Activated CD8-positive, alpha-beta memory T cell treated with anti-CD3 and anti-CD28 coated beads for 36 hours (primary cell): ENCODE measurements at regions not wholly inside any gene's neighbourhood (a gene's known extent, or its start where the extent isn't known, plus 50 kb on each side); places are given as distances from the start of the nearest gene placed in this dataset.
"Not testable (repeated sequence)": the region's sequence is repeated elsewhere in the genome, so short reads cannot be mapped to it uniquely, and the experiment has no call there.

ENCODE experiments used
- CTCF ChIA-PET: fragments of 350-600 bp; sonication (Branson Sonifier 250); formaldehyde crosslinking; loops from one replicate; lab custom pipeline; 2021; ENCODE audit warnings: antibody characterized with exemption; lab: Charles Lee
- POLR2A ChIA-PET: fragments of 350-600 bp; sonication (Branson Sonifier 250); formaldehyde crosslinking; loops from one replicate; lab custom pipeline; 2021; ENCODE audit warnings: antibody characterized with exemption; lab: Charles Lee

GRCh38 chr7:23930312-23930711, 220.3 kb downstream of the STK31 start:
- ChIA-PET POLR2A (no interaction called here), CTCF (no interaction called here)

- CTCF ChIA-PET = no interaction called here
- POLR2A ChIA-PET = no interaction called here
Measured at GRCh38 chr7:23931633-23932032, 221.6 kb downstream of the STK31 start.

GRCh38 chr7:23938215-23938614, 228.2 kb downstream of the STK31 start:
- CTCF ChIA-PET = no interaction called here
- POLR2A ChIA-PET = no interaction called here

- ChIA-PET CTCF (no interaction called here), POLR2A (no interaction called here)
Measured at GRCh38 chr7:23938937-23939552, 229.0 kb downstream of the STK31 start.

- CTCF ChIA-PET, POLR2A ChIA-PET: not testable (repeated sequence)
Measured at GRCh38 chr7:23939747-23940146, 229.7 kb downstream of the STK31 start.

GRCh38 chr7:23941551-23941950, 231.5 kb downstream of the STK31 start:
- ChIA-PET POLR2A (no interaction called here), CTCF (no interaction called here)

- CTCF ChIA-PET = no interaction called here
- POLR2A ChIA-PET = no interaction called here
Measured at GRCh38 chr7:23942032-23942431, 232.0 kb downstream of the STK31 start.

GRCh38 chr7:23944131-23944530, 234.1 kb downstream of the STK31 start:
- ChIA-PET POLR2A (no interaction called here), CTCF (no interaction called here)

GRCh38 chr7:23945472-23945871, 235.5 kb downstream of the STK31 start:
- POLR2A ChIA-PET = no interaction called here
- CTCF ChIA-PET = no interaction called here

GRCh38 chr7:23955145-23955544, 245.1 kb downstream of the STK31 start:
- CTCF ChIA-PET = no interaction called here
- POLR2A ChIA-PET = no interaction called here

- ChIA-PET POLR2A (no interaction called here), CTCF (no interaction called here)
Measured at GRCh38 chr7:23955600-23956149, 245.7 kb downstream of the STK31 start.

- ChIA-PET CTCF (no interaction called here), POLR2A (no interaction called here)
Measured at GRCh38 chr7:23956772-23957576, 247.0 kb downstream of the STK31 start.

- POLR2A ChIA-PET = no interaction called here
- CTCF ChIA-PET = no interaction called here
Measured at GRCh38 chr7:23959821-23960220, 249.8 kb downstream of the STK31 start.

- POLR2A ChIA-PET = no interaction called here
- CTCF ChIA-PET = no interaction called here
Measured at GRCh38 chr7:23960361-23960760, 250.3 kb downstream of the STK31 start.

GRCh38 chr7:23963461-23964165, 253.6 kb downstream of the STK31 start:
- ChIA-PET POLR2A (no interaction called here), CTCF (no interaction called here)

GRCh38 chr7:23964715-23965114, 254.7 kb downstream of the STK31 start:
- ChIA-PET POLR2A (no interaction called here), CTCF (no interaction called here)

GRCh38 chr7:23965296-23965695, 255.3 kb downstream of the STK31 start:
- POLR2A ChIA-PET = no interaction called here
- CTCF ChIA-PET = no interaction called here

- CTCF ChIA-PET = no interaction called here
- POLR2A ChIA-PET = no interaction called here
Measured at GRCh38 chr7:23966941-23967340, 256.9 kb downstream of the STK31 start.

GRCh38 chr7:23967949-23968599, 258.1 kb downstream of the STK31 start:
- CTCF ChIA-PET = no interaction called here
- POLR2A ChIA-PET = no interaction called here

GRCh38 chr7:23968791-23969190, 258.8 kb downstream of the STK31 start:
- ChIA-PET CTCF (no interaction called here), POLR2A (no interaction called here)
